ENCODE measurements at regions not wholly inside any gene's neighbourhood (a gene's known extent, or its start where the extent isn't known, plus 50 kb on each side); places are given as distances from the start of the nearest gene placed in this dataset.

GRCh38 chr22:27639248-27640086 lies 162.1 kb downstream of the MN1 start:
- no peaks in the 10 kb centered on the region for H3K9me3 ChIP-seq (ENCODE audit: control extremely low read depth in 1 of 3, control insufficient read depth in 2 of 3, insufficient read depth in 1 of 3, low read length in 2 of 3)
- H2AFZ ChIP-seq (ENCODE audit: insufficient read depth, low read depth, low read length, poor library complexity, severe bottlenecking): no peak overlapping the region
- ATAC-seq (ENCODE audit: low read depth) (no peak), DNase-seq (no peak)
- H3K27me3 Mint-ChIP-seq: peaks cover 16% of the 10 kb centered on the region
- ChIA-PET CTCF (no interaction called here), POLR2A (no interaction called here)
- no peaks in the 10 kb centered on the region for H3K4me1 Mint-ChIP-seq
- H4K20me1 ChIP-seq (ENCODE audit: control insufficient read depth, insufficient read depth, low read length, poor library complexity, severe bottlenecking): no peaks in the 10 kb centered on the region
- no peak overlapping the region for H3K4me3 Mint-ChIP-seq
- TF ChIP-seq CTCF (IDR thresholded peaks at IDR 0.05) (no peak), EZH2 (IDR thresholded peaks at IDR 0.05; ENCODE audit: borderline replicate concordance, insufficient read depth, low read depth, low read length, poor library complexity, severe bottlenecking) (no peak)
- H3K4me1 ChIP-seq (ENCODE audit: control insufficient read depth in 2 of 2, insufficient read depth in 2 of 2, low read length in 2 of 2): no peaks in the 10 kb centered on the region
- intact Hi-C loops (cut with micrococcal nuclease): no loop called here
- no peak overlapping the region for H3K9ac ChIP-seq (ENCODE audit: low read length)
- no peaks in the 10 kb centered on the region for H3K36me3 ChIP-seq (replicated peaks in 1 of 2; ENCODE audit: control extremely low read depth in 1 of 2, control insufficient read depth in 1 of 2, extremely low read depth in 1 of 2, insufficient read depth in 2 of 2, low read length in 1 of 2)
- no peak overlapping the region for H3K4me3 ChIP-seq (ENCODE audit: control extremely low read depth in 1 of 5, extremely low read depth in 1 of 5, insufficient read depth in 1 of 5, low read depth in 2 of 5, low read length in 4 of 5)
- H3K27ac Mint-ChIP-seq: no peak overlapping the region
- no peaks in the 10 kb centered on the region for H3K27me3 ChIP-seq (replicated peaks in 1 of 4; ENCODE audit: control extremely low read depth in 1 of 4, control insufficient read depth in 3 of 4, insufficient read depth in 4 of 4, low read length in 3 of 4)
- 82% methylated on average over 16 of the region's 19 CpGs for WGBS (ENCODE audit: insufficient coverage)
- H3K27ac ChIP-seq (ENCODE audit: low read length in 2 of 2): no peak overlapping the region
- H3K9me3 Mint-ChIP-seq (ENCODE audit: insufficient read depth): no peaks in the 10 kb centered on the region
- no peaks in the 10 kb centered on the region for H3K79me2 ChIP-seq (ENCODE audit: control insufficient read depth, insufficient read depth, low read length)
- no peak overlapping the region for H3K4me2 ChIP-seq (replicated peaks; ENCODE audit: low read depth, low read length, poor library complexity, severe bottlenecking)

GRCh38 chr22:27641049-27641795 lies 160.3 kb downstream of the MN1 start:
- H3K27me3 Mint-ChIP-seq: peaks cover 7% of the 10 kb centered on the region
- ChIA-PET CTCF (no interaction called here), POLR2A (no interaction called here)
- Histone ChIP-seq H3K4me1 (ENCODE audit: control insufficient read depth in 2 of 2, insufficient read depth in 2 of 2, low read length in 2 of 2) (no peaks in the 10 kb centered on the region), H2AFZ (ENCODE audit: insufficient read depth, low read depth, low read length, poor library complexity, severe bottlenecking) (no peak overlapping the region), H3K4me2 (replicated peaks; ENCODE audit: low read depth, low read length, poor library complexity, severe bottlenecking) (no peak overlapping the region), H3K9me3 (ENCODE audit: control extremely low read depth in 1 of 3, control insufficient read depth in 2 of 3, insufficient read depth in 1 of 3, low read length in 2 of 3) (no peaks in the 10 kb centered on the region), H3K27me3 (replicated peaks in 1 of 4; ENCODE audit: control extremely low read depth in 1 of 4, control insufficient read depth in 3 of 4, insufficient read depth in 4 of 4, low read length in 3 of 4) (no peaks in the 10 kb centered on the region), H3K36me3 (replicated peaks in 1 of 2; ENCODE audit: control extremely low read depth in 1 of 2, control insufficient read depth in 1 of 2, extremely low read depth in 1 of 2, insufficient read depth in 2 of 2, low read length in 1 of 2) (no peaks in the 10 kb centered on the region), H3K4me3 (ENCODE audit: control extremely low read depth in 1 of 5, extremely low read depth in 1 of 5, insufficient read depth in 1 of 5, low read depth in 2 of 5, low read length in 4 of 5) (no peak overlapping the region), H3K79me2 (ENCODE audit: control insufficient read depth, insufficient read depth, low read length) (no peaks in the 10 kb centered on the region), H4K20me1 (ENCODE audit: control insufficient read depth, insufficient read depth, low read length, poor library complexity, severe bottlenecking) (no peaks in the 10 kb centered on the region), H3K9ac (ENCODE audit: low read length) (no peak overlapping the region), H3K27ac (ENCODE audit: low read length in 2 of 2) (no peak overlapping the region)
- TF ChIP-seq CTCF (IDR thresholded peaks at IDR 0.05) (no peak), EZH2 (IDR thresholded peaks at IDR 0.05; ENCODE audit: borderline replicate concordance, insufficient read depth, low read depth, low read length, poor library complexity, severe bottlenecking) (no peak)
- ATAC-seq (ENCODE audit: low read depth) (no peak), DNase-seq (no peak)
- 69% methylated on average over 5 of the region's 8 CpGs for WGBS (ENCODE audit: insufficient coverage)
- H3K4me1 Mint-ChIP-seq: no peaks in the 10 kb centered on the region
- intact Hi-C loops (cut with micrococcal nuclease): no loop called here
- H3K4me3 Mint-ChIP-seq: no peak overlapping the region
- no peak overlapping the region for H3K27ac Mint-ChIP-seq
- H3K9me3 Mint-ChIP-seq (ENCODE audit: insufficient read depth): no peaks in the 10 kb centered on the region
